Astrocyte of the spinal cord (primary cell): ENCODE measurements at regions not wholly inside any gene's neighbourhood (a gene's known extent, or its start where the extent isn't known, plus 50 kb on each side); places are given as distances from the start of the nearest gene placed in this dataset.

Experiments used
- DNase-seq: peaks from one replicate; pipeline ENCODE4 v3.0.0; 2011; ENCODE audit warnings: low read depth, low spot score
- H3K4me3 ChIP-seq: 2 replicates; pipeline ENCODE4 v1.5.1; 2011; ENCODE audit warnings: low read depth, mild to moderate bottlenecking, low read length, moderate library complexity
- CTCF ChIP-seq: IDR thresholded peaks from 2 replicates; pipeline ENCODE4 v1.5.1; 2012; ENCODE audit warnings: low read depth, mild to moderate bottlenecking, low read length, inconsistent platforms
- in situ Hi-C: cut with HindIII; loops from 2 replicates; pipeline ENCODE4 v1.10.0; 2017; ENCODE audit warnings: low sequenced_read_pairs

- TF ChIP-seq CTCF, result no peak
- no peak for DNase-seq
- no peak overlapping the region for H3K4me3 ChIP-seq
- in situ Hi-C loops, result no loop called here
Measured at GRCh38 chr14:87467578-87467977, 525.4 kb downstream of the GALC start.

- no peak for DNase-seq
- H3K4me3 ChIP-seq, result no peak overlapping the region
- in situ Hi-C loops, result no loop called here
- no peak for TF ChIP-seq CTCF
Measured at GRCh38 chr14:87465770-87466169, 527.2 kb downstream of the GALC start.

GRCh38 chr14:87461704-87462103 lies 531.3 kb downstream of the GALC start:
- TF ChIP-seq CTCF, result no peak
- DNase-seq, result no peak
- no peak overlapping the region for H3K4me3 ChIP-seq
- in situ Hi-C loops, result no loop called here

- no peak for TF ChIP-seq CTCF
- H3K4me3 ChIP-seq, result no peak overlapping the region
- no peak for DNase-seq
- in situ Hi-C loops, result no loop called here
Measured at GRCh38 chr14:87457720-87458119, 535.3 kb downstream of the GALC start.

GRCh38 chr14:87450193-87450592 lies 542.8 kb downstream of the GALC start:
- H3K4me3 ChIP-seq, result no peak overlapping the region
- TF ChIP-seq CTCF, result no peak
- DNase-seq, result no peak
- in situ Hi-C loops, result no loop called here

GRCh38 chr14:87449016-87449415 lies 544.0 kb downstream of the GALC start:
- TF ChIP-seq CTCF, result no peak
- H3K4me3 ChIP-seq, result no peak overlapping the region
- in situ Hi-C loops, result no loop called here
- DNase-seq, result no peak

GRCh38 chr14:87443787-87444186 lies 549.2 kb downstream of the GALC start:
- TF ChIP-seq CTCF, result no peak
- in situ Hi-C loops, result no loop called here
- H3K4me3 ChIP-seq, result no peak overlapping the region
- no peak for DNase-seq
